NCI-H510A treated with DMSO at 0.1 percent for 48 hours (cell line): ENCODE measurements at regions not wholly inside any gene's neighbourhood (a gene's known extent, or its start where the extent isn't known, plus 50 kb on each side); places are given as distances from the start of the nearest gene placed in this dataset.

Source experiments
- DNase-seq: peaks from one replicate; lab custom pipeline; 2025; lab: John Stamatoyannopoulos, UW

DNA sequence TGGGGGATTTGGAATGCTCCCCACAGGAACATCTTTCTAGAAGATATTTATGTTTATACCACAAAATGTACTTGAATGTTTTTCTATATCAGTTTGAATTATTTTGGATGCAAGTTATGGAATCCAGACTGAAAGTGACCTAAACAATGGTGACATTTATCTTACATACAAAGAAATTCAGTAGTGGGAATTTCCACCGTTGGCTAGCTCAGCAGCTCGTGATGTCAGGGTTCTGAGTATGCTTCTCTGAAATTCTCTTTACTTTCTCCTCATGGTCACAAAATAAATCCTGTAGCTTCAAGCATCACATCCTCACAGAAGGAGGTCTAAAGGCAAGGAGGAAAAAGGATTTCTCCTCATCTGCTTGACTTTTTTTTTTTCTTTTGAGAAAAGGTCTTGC lies 105.3 kb downstream of the AKAIN1 start:
- DNase-seq, result no peak

DNA sequence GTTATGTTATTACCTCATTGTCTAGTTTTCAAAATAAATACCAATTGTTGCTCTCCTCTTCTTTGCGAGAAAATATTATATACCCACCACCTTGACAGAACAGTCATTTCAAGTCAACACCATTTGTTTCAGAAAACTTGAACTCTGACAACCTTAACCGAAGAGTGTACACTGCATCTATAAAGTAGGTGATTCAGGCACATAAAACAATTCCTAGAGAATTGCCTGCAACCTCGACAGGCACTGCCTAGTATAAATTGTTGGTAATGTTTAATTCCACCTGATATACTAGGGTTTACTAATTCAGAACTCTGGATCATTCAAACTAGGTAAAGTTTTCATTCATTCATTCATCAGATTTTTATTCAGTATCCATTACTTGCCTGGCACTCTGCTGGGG lies 121.8 kb downstream of the AKAIN1 start:
- no peak for DNase-seq

DNA sequence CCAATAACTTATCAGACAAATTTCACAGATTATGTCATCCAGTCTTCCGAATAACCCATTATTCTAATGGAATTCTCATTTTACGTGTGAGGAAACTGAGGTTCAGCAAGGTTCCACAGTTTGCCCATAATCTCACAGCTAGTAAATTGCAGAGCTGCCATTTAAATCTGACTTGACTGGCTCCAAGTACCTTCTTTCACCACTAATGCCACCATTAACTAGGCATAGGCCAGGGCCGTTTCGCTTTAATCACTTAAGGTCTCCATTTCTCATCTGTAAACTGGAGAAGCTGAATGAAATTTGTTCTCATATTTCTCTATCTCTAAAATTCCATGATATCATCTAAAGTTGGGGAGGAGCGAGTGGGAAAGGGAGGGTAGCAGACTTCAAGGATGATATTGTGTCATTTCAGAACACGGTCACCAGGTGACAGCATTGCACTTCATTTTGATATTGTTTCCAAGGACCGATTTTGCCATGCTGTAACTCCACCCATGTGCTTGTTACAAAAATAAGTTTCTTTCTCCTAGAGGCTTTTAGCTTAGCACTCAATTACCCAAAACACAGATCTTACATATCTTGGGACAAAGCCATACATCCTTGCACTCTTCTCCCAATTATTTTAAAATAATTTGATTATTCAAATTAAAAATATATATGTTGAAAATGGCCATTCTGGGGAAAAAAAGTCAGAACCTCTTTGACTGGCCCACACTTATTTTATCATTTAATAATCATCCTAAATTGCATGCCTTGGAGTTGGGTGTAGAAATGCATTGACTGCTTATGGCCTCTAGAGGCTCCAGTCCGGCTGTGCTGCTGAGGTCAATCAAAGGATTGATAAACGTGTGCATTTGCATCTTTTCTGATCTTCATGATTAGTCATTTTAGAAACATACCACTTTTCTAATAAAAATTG lies 123.8 kb downstream of the AKAIN1 start:
- peak; percentile 90 for DNase-seq

DNA sequence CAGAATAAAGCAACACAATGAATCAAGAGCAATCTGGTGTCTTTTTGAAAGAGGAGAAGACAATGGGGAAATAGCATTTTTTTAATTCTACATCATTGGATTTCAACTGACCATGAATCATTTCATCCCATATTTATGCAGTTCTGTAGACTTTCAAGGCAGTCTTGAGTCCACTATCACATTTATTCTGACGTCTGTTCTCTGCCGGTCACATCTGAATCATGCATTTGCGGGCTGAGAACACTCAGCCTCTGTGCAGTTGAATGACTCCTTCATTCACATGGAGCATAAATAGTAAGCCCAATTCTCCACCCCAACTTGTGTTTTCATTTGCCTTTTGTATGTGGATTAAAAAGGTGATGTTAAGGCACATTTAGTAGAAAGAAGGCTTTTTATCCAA lies 128.2 kb downstream of the AKAIN1 start:
- no peak for DNase-seq

DNA sequence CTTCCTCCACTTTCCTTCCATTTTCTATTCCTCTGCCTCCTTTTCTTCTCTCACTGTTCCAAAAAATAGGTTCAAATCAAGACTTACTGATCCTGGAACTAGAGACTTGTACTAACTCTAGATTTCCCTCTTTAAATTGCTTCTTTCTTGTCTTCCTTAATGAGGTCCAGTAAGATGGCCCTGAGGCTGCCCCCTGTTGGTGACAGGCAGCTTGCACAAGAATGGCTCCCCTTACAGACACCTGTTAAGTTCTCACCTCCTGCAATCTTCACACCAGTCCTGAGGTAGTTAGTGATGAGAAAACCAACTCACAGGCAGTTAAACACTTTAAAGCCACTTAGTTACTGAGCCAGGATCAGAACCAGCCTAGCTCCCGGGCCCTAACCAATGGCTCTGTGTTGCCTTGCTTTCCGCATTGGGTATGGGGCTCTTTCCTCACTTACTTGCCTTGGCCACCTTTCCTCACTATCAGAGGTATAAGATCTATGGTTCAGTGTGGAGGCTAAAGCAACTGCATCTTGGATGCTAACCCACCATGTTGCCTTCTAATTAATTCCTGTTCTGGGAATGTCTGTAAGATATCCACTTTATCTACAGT lies 130.6 kb downstream of the AKAIN1 start:
- peak; percentile 5 for DNase-seq

DNA sequence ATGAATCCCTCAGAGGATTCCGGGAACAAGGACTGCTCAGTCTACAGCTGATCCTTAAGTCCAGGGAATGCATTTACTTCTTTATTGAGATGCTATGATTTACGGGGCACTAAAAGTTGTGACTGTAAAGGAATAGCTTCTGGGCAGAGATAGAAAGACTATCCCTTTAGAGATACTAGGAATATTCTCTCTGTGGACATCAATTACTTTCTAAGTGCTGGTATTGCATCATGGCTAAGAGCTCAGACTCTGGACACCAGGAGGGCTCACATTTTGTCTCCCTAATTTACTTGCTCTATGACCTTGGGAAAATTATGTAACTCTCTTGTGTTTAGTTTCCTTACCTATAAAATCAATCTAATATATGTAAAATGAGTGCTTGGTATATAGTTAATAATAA lies 131.4 kb downstream of the AKAIN1 start:
- DNase-seq, result no peak

DNA sequence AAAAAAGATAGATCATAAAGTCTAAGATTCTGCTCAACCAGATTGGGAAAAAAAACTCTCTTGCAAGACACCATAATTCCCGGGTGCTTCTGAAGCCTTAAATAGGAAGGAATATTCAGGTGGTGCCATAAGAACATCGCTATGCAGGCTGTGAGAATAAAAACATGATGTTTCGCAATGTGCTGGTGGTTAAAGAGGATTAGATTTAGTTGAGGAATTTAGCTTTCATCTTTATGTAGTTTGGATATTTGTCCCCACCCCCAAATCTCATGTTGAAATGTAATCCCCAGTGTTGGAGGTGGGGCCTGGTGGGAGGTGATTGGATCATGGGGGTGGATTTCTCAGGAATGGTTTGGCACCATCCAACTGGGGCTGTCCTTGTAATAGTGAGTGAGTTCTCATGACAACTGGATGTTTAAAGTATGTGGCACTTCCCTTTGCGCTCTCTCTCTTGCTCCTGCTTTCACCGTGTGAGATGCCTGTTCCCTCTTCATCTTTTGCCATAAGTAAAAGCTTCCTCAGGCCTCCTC lies 132.2 kb downstream of the AKAIN1 start:
- DNase-seq, result no peak

DNA sequence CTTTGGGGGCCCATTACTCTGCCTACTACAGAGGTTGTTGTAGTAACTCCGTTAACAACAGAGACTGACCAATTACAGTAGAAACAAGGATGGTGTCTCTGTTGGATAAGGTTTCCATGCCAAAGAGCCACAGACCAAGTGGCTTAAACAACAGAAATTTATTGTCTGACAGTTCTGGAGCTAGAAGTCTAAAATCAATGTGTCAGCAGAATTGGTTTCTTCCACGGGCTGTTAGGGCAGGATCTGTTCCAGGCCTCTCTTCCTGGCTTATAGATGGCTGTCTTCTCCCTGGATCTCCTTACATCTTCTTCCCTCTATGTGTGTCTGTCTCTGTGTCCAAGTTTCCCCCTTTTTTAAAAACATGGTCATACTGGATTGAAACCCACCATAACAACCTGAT lies 135.3 kb downstream of the AKAIN1 start:
- no peak for DNase-seq

DNA sequence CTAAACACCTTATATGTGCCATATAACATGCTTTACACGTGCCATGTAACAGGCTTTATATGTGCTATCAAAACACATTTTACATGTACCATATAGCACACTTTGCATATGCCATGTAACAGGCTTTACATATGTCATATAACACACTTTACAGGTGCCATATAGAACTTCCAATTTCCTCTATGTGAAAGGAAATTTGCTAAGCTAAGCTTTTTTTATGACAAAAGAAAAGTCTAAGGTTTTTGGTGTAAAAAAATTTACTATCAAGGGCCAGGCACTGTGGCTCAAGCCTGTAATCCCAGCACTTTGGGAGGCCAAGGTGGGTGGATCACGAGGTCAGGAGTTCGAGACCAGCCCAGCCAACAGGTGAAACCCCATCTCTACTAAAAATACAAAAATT lies 136.5 kb downstream of the AKAIN1 start:
- no peak for DNase-seq

DNA sequence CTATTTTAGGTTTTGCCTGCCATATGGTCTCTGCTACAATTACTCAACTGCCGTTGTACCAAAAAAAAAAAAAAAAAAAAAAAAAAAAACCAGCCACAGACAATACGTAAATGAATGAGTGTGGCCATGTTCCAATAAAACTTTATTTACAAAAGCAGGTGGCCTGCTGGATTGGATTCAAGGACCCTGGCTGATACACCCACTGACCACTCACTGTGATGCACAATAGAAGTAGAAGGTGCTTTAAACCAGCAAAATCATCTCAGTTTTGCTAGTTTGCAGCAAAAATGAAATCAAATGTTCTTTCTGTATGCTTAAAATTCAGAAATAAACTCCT lies 137.4 kb downstream of the AKAIN1 start:
- DNase-seq, result no peak

DNA sequence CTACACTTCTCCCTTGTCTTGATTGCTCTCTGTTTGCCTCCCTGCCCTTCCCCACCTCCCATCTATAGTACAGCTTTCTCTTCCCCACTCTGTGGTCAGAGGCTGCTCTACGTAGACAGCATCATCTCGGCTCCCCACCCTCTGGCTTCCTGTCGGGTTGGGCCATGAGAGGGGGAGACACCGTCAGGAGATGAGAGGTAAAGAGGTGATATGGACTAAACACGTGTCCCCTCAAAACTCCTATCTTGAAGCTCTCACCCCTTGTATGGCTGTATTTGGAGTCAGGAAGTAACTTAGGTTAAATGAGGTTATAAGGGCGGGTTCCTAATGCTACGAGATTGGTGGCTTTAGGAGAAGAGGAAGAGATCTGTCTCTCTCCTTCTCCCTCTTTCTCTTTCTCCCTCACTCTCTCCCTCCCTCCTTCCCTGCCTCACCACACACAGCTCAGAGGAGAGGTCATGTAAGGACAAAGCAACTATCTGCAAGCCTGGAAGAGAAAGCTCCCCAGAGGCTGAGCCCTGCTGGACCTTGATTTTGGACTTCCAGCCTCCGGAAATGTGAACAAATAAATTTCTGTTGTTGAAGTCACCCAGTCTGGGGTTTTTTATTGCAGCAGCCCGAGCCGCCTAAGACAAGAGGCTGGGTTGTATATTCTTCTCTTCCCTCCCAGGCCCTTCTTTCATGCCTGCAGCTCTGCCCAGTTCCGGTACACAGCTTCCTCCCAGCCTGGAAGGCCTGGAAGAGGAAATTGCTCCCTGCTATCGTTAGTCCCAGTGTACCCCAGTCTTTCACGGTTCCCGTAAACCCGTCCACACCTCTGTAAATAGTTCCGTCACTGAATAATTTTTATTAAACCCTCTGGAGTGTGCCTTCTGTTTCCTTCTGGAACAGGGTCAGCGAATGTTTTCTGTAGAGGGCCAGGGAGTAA lies 138.0 kb downstream of the AKAIN1 start:
- DNase-seq, result no peak

DNA sequence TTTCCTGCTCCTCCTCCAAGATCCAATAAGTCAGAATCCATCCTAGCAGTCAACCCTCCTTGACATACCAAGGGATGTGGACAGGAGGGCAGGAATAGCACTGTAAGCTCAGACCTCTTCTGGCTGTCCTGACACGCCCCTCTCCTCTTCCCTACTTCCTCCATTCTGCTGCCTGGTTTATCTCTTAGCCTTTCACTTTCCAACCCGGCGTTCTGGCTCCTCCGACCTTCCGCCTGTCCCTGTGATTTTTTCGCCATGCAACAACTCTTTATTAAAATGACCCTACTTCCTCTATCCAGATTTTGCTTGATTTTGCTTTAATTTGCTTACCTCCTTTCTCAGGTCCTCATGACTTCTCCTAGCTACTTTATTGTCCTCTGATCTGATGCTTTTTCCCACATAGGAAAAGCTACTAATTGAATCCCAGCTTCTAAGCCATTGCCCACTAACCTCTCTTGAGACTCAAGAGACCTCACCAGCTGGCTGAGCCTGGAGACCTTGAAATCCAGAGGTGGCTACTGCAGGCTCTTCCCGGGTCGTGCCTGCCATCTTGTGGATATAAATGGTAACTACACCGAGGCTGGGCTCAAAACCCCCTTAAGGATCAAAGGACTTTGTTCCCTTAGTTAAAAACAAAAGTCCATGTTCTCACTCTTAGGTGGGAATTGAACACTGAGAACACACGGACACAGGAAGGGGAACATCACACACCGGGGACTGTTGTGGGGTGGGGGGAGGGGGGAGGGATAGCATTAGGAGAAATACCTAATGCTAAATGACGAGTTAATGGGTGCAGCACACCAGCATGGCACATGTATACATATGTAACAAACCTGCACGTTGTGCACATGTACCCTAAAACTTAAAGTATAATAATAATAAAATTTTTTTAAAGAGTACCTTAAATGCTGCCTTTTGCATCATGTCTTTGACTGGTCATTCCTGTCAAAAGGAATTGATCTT lies 139.4 kb downstream of the AKAIN1 start:
- DNase-seq, result peak; percentile 92

DNA sequence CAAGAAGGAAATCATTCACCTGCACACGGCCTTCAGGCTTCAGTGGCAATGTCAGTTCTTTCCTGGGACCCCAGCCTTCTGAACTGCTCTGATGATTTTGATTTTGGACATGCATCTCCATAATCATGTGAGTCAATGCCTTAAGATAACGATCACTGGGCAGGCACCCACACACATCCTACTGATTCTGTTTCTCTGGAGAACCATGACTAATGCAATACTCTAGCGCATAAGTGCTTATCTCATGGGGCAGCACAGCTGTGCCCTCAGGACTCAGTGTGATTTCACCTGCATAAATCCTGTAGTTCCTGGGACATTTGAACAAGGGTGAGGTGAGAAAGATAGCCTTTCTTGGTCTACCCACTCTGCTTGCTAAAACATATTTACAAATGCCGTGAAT lies 144.6 kb downstream of the AKAIN1 start:
- DNase-seq, result no peak

DNA sequence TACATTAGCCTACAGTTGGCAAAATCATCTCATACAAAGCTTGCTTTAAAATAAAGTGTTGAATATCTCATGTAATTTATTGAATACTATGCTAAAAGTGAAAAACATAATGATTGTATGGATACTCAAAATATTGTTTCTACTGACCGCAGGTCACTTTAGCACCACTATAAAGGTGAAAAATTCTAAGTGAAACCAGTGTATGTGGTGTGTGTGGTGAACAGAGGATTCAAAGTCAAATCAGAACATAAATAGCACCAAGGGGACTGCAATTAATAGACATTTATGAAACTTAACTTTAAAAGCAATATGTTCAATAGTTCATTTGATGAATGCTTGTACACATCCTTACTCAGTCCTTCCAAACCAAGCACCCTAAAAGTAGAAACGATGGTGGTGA lies 145.8 kb downstream of the AKAIN1 start:
- DNase-seq, result no peak

DNA sequence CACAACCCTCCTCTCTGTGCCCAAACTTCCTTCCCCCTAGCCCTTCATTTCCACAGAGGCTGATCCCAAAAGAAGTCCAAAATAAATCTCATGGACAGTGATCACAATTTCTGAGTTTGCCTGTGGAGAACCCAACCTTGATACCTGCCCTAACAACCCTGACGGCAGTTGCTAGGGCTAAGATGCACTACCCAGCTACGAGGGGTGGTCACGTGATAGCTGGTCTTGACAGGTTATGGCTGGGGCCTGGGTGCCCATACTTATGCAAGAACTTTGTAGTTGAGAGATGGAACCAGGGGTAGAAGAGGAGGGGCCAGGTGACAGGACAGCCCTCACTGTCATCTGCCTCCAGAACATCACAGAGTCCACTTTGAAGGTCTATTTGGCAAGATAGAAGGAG lies 147.9 kb downstream of the AKAIN1 start:
- no peak for DNase-seq

DNA sequence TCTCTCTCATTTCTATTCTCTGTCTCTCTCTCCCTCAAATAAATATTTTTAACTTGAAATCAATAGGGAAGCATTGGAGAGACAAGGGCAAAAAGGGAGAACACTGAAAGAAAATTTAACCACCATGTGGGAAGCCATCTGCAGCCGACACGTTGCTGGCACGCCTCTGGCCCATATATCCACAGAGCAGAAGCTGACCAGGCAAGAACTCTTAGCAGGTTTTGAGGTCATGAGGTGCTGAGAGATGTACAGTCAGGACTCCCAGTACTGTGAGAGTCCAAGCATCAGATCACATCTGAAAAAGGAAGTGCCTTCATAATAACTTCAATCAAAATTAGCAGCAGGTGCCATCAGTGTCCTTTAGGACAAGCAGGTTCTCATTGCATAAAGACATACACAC lies 156.6 kb downstream of the AKAIN1 start:
- DNase-seq, result no peak

DNA sequence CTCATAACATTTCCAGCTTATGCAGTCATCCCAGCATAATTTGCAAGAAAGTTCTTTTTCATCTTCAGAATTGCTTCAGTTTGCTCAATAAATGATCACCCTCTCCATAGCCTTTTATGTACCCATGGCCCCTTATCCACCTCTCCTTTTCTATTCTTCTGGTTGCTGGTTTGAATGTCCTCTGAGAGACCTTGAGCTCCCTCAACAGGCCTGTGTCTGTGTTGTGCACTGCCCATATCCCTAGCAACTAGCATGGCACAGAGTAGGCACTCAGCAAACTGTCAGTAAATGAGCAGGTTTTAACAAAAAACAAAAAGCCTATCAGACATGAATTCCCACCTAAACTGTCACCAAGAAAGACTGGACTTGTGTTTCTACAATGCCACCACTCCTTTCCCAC lies 160.5 kb downstream of the AKAIN1 start:
- DNase-seq, result no peak

DNA sequence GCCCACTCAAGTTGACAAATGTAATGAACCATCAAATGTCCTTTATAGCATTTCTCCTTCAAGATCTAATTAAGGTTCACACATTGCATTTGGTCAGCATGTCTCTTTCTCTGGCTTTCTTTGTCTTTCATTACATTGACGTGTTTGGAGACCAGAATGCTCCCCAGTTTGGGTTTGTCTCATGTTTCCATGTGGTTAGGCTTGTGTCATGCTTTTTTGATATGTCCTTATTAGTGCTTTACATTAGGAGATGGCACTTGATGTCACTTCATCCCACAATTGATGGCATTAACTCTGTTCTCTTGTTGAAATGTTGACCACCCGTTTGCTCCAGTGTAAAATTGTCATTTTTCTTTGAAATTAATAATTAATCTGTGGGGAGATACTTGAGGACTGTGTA lies 165.8 kb downstream of the AKAIN1 start:
- no peak for DNase-seq

DNA sequence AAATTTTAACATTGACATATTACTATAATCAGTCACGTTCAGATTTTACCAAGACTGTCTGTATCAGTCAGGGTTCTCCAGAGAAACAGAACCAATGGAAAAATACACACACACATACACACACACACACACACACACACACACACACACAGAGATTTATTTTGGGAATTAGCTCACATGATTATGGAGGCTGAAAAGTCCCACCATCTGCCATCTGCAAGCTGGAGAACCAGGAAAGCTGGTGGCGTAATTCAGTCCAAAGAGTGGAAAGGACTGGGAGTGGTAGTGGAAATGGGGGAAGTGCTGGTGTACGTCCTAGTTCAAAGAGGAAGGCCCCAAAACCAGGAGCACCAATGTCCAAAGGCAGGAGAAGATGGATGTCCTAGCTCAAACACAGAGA lies 166.4 kb downstream of the AKAIN1 start:
- no peak for DNase-seq

DNA sequence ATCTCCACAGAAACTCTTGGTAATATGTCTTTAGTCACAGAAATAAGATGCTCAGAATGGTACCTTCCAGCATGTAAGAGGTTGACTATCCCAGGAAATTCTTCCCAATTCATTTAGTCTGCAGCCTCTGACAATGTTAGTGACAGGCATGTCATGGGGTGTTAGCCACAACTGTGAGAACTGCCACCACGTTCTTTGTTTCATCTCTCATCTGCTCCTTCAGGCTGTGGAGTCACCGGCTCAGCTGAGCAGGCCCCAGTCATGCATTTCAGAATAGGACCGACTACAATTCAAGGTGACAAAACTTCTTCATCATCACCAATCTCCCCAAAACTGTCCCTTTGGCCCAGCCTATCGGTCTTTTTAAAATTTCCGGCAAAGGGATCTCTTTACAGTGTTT lies 167.5 kb downstream of the AKAIN1 start:
- no peak for DNase-seq

DNA sequence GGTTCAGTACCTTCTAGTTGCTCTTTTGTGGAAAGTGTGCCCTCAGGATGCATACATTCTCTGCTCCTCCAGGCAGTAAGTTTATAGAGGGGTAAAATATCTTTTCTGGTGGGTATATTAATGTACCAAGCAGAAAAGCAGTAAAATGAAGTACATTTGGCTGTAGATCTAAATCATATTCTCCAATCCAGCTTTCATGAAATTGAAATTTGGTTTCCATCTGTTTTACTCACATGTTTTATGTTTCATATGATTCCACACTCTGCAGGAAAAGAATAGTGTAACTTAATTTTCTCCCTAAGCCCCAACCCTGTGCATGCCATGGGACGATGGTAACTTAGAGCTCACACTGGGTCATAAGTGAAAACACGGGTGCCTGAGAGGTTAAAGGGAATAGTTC lies 172.3 kb downstream of the AKAIN1 start:
- DNase-seq, result no peak
